SU-DHL-6 (cell line): ENCODE measurements at regions not wholly inside any gene's neighbourhood (a gene's known extent, or its start where the extent isn't known, plus 50 kb on each side); places are given as distances from the start of the nearest gene placed in this dataset.

Source experiments
- EZH2phosphoT487 ChIP-seq: fragments of 200-600 bp; sonication (generic), shearing (Covaris generic); conservative IDR thresholded peaks from 2 replicates; pipeline ENCODE4 v1.6.1; 2018; ENCODE audit warnings: mild to moderate bottlenecking, antibody characterized with exemption, low read length, moderate library complexity, mixed read lengths
- TF ChIP-seq, protein P1 (sequence below): fragments of 200-600 bp; sonication (generic); IDR thresholded peaks from one replicate; pipeline ENCODE4 v1.5.1; 2017; ENCODE audit warnings: antibody characterized with exemption, mild to moderate bottlenecking, low read length, moderate library complexity; ENCODE audit not compliant: insufficient read depth, poor library complexity, severe bottlenecking

DNA sequence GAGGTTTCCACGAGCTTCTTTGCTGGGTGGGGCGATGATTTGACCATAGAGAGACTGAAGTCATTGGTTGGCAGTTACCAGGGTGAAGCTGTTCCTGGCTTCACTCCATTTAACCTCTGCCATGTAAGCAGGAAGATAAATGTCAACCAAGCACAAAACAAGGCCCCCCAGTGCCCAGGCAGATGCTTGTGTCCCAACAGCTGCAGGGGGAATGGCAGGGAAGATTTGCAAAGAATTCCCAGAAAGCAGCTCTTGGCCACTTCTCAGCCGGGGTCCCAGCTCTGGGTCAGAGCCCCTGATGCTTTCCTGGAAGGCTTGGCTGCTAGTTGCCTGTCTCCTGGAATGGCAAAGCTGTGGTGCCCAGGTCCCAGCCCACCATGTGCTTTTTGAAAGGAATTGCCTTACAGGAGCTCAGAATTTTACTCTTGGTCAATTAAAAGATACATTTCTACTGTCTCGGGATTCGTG lies 383.4 kb downstream of the ENC1 start:
- TF ChIP-seq, protein P1, sequence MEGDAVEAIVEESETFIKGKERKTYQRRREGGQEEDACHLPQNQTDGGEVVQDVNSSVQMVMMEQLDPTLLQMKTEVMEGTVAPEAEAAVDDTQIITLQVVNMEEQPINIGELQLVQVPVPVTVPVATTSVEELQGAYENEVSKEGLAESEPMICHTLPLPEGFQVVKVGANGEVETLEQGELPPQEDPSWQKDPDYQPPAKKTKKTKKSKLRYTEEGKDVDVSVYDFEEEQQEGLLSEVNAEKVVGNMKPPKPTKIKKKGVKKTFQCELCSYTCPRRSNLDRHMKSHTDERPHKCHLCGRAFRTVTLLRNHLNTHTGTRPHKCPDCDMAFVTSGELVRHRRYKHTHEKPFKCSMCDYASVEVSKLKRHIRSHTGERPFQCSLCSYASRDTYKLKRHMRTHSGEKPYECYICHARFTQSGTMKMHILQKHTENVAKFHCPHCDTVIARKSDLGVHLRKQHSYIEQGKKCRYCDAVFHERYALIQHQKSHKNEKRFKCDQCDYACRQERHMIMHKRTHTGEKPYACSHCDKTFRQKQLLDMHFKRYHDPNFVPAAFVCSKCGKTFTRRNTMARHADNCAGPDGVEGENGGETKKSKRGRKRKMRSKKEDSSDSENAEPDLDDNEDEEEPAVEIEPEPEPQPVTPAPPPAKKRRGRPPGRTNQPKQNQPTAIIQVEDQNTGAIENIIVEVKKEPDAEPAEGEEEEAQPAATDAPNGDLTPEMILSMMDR: no peak
- no peak for TF ChIP-seq EZH2phosphoT487
